Activated B cell treated with CpG ODN at 0.5 μM for 24 hours (primary cell): ENCODE measurements at regions not wholly inside any gene's neighbourhood (a gene's known extent, or its start where the extent isn't known, plus 50 kb on each side); places are given as distances from the start of the nearest gene placed in this dataset.

Source experiments
- ATAC-seq: fragments of 200-7000 bp; cut with Tn5 transposase; one replicate; pipeline ENCODE4 v1.10.0; 2021; ENCODE audit warnings: low read depth, mild to moderate bottlenecking, moderate library complexity
- CTCF ChIA-PET: fragments of 350-600 bp; sonication (Branson Sonifier 250); formaldehyde crosslinking; loops from one replicate; lab custom pipeline; 2021; ENCODE audit warnings: antibody characterized with exemption; lab: Charles Lee
- POLR2A ChIA-PET: fragments of 350-600 bp; sonication (Branson Sonifier 250); formaldehyde crosslinking; loops from one replicate; lab custom pipeline; 2021; ENCODE audit warnings: antibody characterized with exemption; lab: Charles Lee
- DNase-seq: peaks from one replicate; pipeline ENCODE4 v3.0.0; 2022
- H3K27ac Mint-ChIP-seq: one replicate; pipeline ENCODE4 v1.8.0; 2020; ENCODE audit warnings: mixed read lengths
- H3K27me3 Mint-ChIP-seq: one replicate; pipeline ENCODE4 v1.8.0; 2021; ENCODE audit warnings: mixed read lengths
- H3K36me3 Mint-ChIP-seq: one replicate; pipeline ENCODE4 v1.8.0; 2021; ENCODE audit warnings: low read depth, mixed read lengths
- H3K4me1 Mint-ChIP-seq: one replicate; pipeline ENCODE4 v1.8.0; 2021; ENCODE audit warnings: mixed read lengths
- H3K4me3 Mint-ChIP-seq: one replicate; pipeline ENCODE4 v1.8.0; 2020; ENCODE audit warnings: mild to moderate bottlenecking, mixed read lengths
- H3K9me3 Mint-ChIP-seq: one replicate; pipeline ENCODE4 v1.8.0; 2020; ENCODE audit warnings: mixed read lengths
- intact Hi-C: fragments of 100-400 bp; cut with micrococcal nuclease; formaldehyde crosslinking; loops from one replicate; pipeline ENCODE4 v1.15.1; 2024
- TF ChIP-seq, protein P1 (sequence below): fragments of 200-600 bp; IDR thresholded peaks from one replicate; pipeline ENCODE4 v1.8.0; 2022; ENCODE audit warnings: antibody characterized with exemption, mild to moderate bottlenecking

DNA sequence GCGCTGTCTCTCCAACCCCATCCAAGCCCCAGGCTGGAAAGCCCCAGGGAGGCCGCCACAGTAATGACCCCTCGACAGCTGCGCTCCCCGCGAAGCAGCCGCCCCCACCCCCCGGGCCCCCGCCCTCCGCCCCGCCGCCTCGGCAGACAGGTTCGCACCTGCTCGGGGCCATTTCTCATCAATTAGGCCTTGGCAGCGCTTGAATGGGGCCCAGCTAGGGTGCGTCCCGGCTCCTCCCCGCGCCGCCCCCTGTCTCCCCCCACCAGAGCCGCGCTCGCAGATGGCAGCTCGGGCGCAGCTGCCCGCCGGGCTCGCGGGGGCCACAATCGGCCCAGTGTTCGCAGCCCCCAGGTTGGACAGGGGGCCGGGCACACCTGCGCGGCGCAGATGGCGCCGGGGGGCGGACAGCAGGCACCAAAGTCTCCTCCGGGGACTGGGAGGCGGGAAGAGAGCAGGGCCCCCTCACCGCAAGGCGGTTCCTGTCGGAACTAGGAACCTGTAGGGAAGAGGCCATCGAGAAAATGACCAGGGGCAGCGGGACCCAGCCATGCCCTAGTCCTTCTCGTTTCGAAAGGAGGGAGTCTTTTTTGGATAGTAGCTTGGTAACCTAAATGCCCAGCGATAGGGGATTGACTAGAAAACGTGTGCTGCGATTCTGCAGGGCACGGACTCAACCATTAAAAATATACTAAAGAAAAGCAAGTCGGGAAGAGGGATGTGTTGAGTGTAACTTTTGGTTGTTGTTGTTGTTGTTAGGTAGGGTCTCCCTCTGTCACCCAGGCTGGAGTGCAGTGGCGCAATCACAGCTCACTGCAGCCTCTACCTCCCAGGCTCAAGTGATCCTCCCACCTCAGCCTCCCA is 83.2 kb upstream of the EYA2 start:
- ChIA-PET POLR2A (no interaction called here), CTCF (no interaction called here)
- intact Hi-C loops, result no loop called here
- TF ChIP-seq, protein P1, sequence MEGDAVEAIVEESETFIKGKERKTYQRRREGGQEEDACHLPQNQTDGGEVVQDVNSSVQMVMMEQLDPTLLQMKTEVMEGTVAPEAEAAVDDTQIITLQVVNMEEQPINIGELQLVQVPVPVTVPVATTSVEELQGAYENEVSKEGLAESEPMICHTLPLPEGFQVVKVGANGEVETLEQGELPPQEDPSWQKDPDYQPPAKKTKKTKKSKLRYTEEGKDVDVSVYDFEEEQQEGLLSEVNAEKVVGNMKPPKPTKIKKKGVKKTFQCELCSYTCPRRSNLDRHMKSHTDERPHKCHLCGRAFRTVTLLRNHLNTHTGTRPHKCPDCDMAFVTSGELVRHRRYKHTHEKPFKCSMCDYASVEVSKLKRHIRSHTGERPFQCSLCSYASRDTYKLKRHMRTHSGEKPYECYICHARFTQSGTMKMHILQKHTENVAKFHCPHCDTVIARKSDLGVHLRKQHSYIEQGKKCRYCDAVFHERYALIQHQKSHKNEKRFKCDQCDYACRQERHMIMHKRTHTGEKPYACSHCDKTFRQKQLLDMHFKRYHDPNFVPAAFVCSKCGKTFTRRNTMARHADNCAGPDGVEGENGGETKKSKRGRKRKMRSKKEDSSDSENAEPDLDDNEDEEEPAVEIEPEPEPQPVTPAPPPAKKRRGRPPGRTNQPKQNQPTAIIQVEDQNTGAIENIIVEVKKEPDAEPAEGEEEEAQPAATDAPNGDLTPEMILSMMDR, result no peak
- Mint-ChIP-seq H3K27ac (no peak overlapping the region), H3K4me3 (no peak overlapping the region), H3K4me1 (no peaks in the 10 kb centered on the region), H3K27me3 (peaks cover 29% of the 10 kb centered on the region), H3K9me3 (peaks cover 5% of the 10 kb centered on the region), H3K36me3 (no peaks in the 10 kb centered on the region)
- DNase-seq (no peak), ATAC-seq (no peak)

DNA sequence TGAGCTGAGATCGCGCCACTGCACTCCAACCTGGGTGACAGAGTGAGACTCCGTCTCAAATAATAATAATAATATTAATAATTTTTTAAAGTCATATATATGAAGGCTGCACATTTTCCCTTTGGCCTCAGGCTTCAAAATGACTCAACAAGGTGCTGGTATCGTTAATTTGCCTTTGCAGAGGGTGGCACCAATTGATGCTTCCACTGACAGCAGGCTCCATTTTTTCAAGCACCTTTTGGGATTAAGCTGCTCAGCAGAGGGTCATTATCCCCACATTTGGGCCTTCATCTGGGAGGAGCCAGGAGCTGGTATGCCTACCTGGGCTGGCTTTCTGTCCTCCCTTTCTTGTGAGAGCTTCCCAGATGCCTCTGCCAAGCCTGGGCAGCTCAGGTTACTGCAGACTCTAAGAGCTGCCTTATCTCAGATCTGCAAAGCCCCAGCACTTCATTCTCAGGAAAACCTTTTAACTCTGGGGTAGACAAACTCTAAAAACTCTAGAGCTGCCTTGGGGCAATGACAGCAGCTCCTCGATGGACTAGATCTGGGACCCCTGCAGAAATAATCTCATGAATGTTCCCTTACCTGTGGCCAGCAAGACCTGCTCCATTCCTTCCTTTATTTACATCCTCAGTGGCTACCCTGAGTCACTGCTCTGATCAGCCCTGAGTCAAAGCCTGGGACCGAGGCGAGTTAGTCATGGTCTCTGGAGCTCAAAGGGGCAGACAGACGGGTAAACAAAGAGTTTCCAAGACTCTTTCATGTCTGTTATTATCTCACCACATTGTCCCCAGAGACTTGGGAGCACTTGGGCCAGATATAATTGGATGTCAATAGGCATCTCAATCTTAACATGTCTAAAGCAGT is 80.0 kb upstream of the EYA2 start:
- CTCF ChIA-PET, result no interaction called here
- DNase-seq, result no peak
- intact Hi-C loops, result no loop called here

DNA sequence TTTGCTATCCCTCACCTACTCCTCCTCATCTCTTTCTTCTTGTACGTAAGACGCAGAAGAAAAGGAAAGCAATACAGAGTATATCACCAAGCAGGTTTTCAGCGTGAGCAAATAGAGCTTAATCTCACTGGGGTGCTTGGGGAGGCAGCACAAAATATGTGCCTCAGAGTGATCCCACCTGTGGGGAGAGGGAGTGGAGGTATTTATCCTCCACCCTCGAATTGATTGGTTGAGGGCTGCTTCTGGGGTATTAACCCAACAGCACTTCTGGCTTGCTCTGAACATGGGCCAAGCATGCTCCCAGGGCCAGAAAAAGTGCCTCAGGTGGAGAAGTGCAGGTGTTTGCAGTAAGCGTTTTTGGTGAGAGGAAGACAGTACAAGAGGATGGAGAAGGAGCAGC is 78.5 kb upstream of the EYA2 start:
- no peak for DNase-seq
- H3K4me3 Mint-ChIP-seq, result no peak overlapping the region
- TF ChIP-seq, protein P1, result no peak
- H3K27ac Mint-ChIP-seq, result no peak overlapping the region
- H3K27me3 Mint-ChIP-seq, result peaks cover 40% of the 10 kb centered on the region
- intact Hi-C loops, result no loop called here
- CTCF ChIA-PET, result no interaction called here
- no peaks in the 10 kb centered on the region for H3K4me1 Mint-ChIP-seq
- ATAC-seq, result no peak
- no peaks in the 10 kb centered on the region for H3K36me3 Mint-ChIP-seq
- POLR2A ChIA-PET, result no interaction called here
- H3K9me3 Mint-ChIP-seq, result peaks cover 5% of the 10 kb centered on the region

More for the DNA sequence above, 80.0 kb upstream of the EYA2 start:
- TF ChIP-seq, protein P1, result no peak
- no peak for ATAC-seq
- Mint-ChIP-seq H3K27me3 (peaks cover 40% of the 10 kb centered on the region), H3K4me1 (no peaks in the 10 kb centered on the region), H3K9me3 (peaks cover 5% of the 10 kb centered on the region), H3K36me3 (no peaks in the 10 kb centered on the region), H3K4me3 (no peak overlapping the region), H3K27ac (no peak overlapping the region)
- POLR2A ChIA-PET, result no interaction called here

DNA sequence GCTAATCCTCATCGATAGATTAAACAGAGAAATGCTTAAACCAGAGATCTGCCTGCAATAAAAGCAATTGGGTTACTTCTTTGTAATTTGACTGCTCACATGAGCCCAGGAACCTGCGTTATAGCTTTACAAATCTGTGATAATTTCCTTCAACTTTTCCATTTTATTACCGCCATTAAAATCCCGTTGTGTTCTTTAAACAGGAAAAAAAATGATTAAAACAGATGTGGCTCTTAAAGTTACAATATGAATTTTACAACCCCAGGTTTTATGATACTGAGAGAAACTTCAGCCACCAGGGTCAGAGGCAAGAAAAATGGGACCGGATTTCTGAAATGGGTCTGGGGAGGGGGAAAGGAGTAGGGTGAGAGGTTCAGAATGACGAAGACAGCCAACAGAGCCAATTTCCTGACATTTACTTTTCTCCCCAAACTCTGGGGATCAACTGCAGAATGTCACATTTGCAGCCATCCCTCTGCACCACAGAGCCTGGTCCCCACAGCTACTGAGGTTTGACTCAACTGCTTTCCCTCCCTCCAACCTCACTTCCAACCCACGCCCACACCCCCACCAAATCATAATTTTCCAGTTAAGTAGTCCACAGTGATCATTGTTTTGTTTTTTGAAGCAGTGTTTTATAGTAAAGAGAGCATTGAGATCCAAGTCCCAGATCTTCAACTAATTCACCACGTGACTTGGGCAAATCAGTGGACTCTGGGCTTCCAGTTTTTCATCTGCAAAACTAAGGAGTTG is 77.6 kb upstream of the EYA2 start:
- Mint-ChIP-seq H3K4me3 (no peak overlapping the region), H3K9me3 (peaks cover 5% of the 10 kb centered on the region), H3K36me3 (no peaks in the 10 kb centered on the region), H3K4me1 (no peaks in the 10 kb centered on the region), H3K27ac (no peak overlapping the region), H3K27me3 (peaks cover 34% of the 10 kb centered on the region)
- no peak for ATAC-seq
- ChIA-PET POLR2A (no interaction called here), CTCF (no interaction called here)
- TF ChIP-seq, protein P1, result no peak
- no peak for DNase-seq
- intact Hi-C loops, result no loop called here
